ENCODE measurements at regions not wholly inside any gene's neighbourhood (a gene's known extent, or its start where the extent isn't known, plus 50 kb on each side); places are given as distances from the start of the nearest gene placed in this dataset.

- TF ChIP-seq YY1 (IDR thresholded peaks at IDR 0.05; ENCODE audit: low read depth, low read length) (no peak), MAFK (IDR thresholded peaks at IDR 0.05; ENCODE audit: low read depth, low read length) (no peak), CBX8 (IDR thresholded peaks at IDR 0.05; ENCODE audit: borderline replicate concordance, low read depth, low read length) (no peak), SAP30 (IDR thresholded peaks at IDR 0.05; ENCODE audit: insufficient read depth, insufficient replicate concordance, low read length) (no peak)
Measured at GRCh38 chr6:18538315-18538714, 151.2 kb downstream of the RNF144B start (continued).

Measured in H1 (cell line).